ENCODE measurements at regions not wholly inside any gene's neighbourhood (a gene's known extent, or its start where the extent isn't known, plus 50 kb on each side); places are given as distances from the start of the nearest gene placed in this dataset.
"Not testable (repeated sequence)": the region's sequence is repeated elsewhere in the genome, so short reads cannot be mapped to it uniquely, and the experiment has no call there.

GRCh38 chr13:18322821-18323220 lies 858.8 kb downstream of the TUBA3C start:
- DNase-seq: not testable (repeated sequence)

- DNase-seq: not testable (repeated sequence)
Observed at GRCh38 chr13:18319653-18320052, 862.0 kb downstream of the TUBA3C start.

- DNase-seq: peak in 1 of 3 experiments; percentile 37
Observed at GRCh38 chr13:18303240-18303813, 878.3 kb downstream of the TUBA3C start.

GRCh38 chr13:18300968-18301367 lies 880.7 kb downstream of the TUBA3C start:
- not testable (repeated sequence) for DNase-seq

GRCh38 chr13:18297359-18297758 lies 884.3 kb downstream of the TUBA3C start:
- DNase-seq: not testable (repeated sequence)

GRCh38 chr13:18296617-18297016 lies 885.0 kb downstream of the TUBA3C start:
- not testable (repeated sequence) for DNase-seq

- not testable (repeated sequence) for DNase-seq
Observed at GRCh38 chr13:18294311-18294710, 887.3 kb downstream of the TUBA3C start.

GRCh38 chr13:18286848-18287247 lies 894.8 kb downstream of the TUBA3C start:
- not testable (repeated sequence) for DNase-seq

GRCh38 chr13:18285663-18286062 lies 896.0 kb downstream of the TUBA3C start:
- peak in 1 of 3 experiments; percentile 8 for DNase-seq

GRCh38 chr13:18284040-18284439 lies 897.6 kb downstream of the TUBA3C start:
- not testable (repeated sequence) for DNase-seq

GRCh38 chr13:18281829-18282597 lies 899.6 kb downstream of the TUBA3C start:
- DNase-seq: not testable (repeated sequence)

GRCh38 chr13:18280904-18281828 lies 900.5 kb downstream of the TUBA3C start:
- not testable (repeated sequence) for DNase-seq

GRCh38 chr13:18279971-18280370 lies 901.7 kb downstream of the TUBA3C start:
- not testable (repeated sequence) for DNase-seq

GRCh38 chr13:18277372-18277771 lies 904.3 kb downstream of the TUBA3C start:
- DNase-seq: not testable (repeated sequence)

GRCh38 chr13:18276280-18276679 lies 905.3 kb downstream of the TUBA3C start:
- not testable (repeated sequence) for DNase-seq

GRCh38 chr13:18273785-18274514 lies 907.7 kb downstream of the TUBA3C start:
- DNase-seq: not testable (repeated sequence)

GRCh38 chr13:18258801-18259419 lies 922.7 kb downstream of the TUBA3C start:
- not testable (repeated sequence) for DNase-seq

- not testable (repeated sequence) for DNase-seq
Observed at GRCh38 chr13:18257686-18258085, 923.9 kb downstream of the TUBA3C start.

GRCh38 chr13:18252848-18253247 lies 928.8 kb downstream of the TUBA3C start:
- DNase-seq: peak in 1 of 3 experiments; percentile 2

GRCh38 chr13:18248533-18249240 lies 932.9 kb downstream of the TUBA3C start:
- DNase-seq: not testable (repeated sequence)

- not testable (repeated sequence) for DNase-seq
Observed at GRCh38 chr13:18240086-18240485, 941.5 kb downstream of the TUBA3C start.
